HepG2 (cell line): ENCODE measurements at regions not wholly inside any gene's neighbourhood (a gene's known extent, or its start where the extent isn't known, plus 50 kb on each side); places are given as distances from the start of the nearest gene placed in this dataset.

Source experiments
- BRCA1 ChIP-seq: sonication (generic); formaldehyde crosslinking; IDR thresholded peaks from 2 replicates; pipeline ENCODE4 v1.4.0; 2020; ENCODE audit warnings: missing genetic modification reagents
- CTCF ChIP-seq: sonication (generic); formaldehyde crosslinking; IDR thresholded peaks from 2 replicates; pipeline ENCODE4 v1.5.0; 2020; ENCODE audit warnings: mild to moderate bottlenecking, missing genetic modification reagents, moderate library complexity
- ELF4 ChIP-seq: sonication (generic); formaldehyde crosslinking; IDR thresholded peaks from 2 replicates; pipeline ENCODE4 v1.5.0; 2020; ENCODE audit warnings: missing genetic modification reagents, mild to moderate bottlenecking, moderate library complexity, borderline replicate concordance
- NFE2 ChIP-seq: sonication (generic); formaldehyde crosslinking; IDR thresholded peaks from 2 replicates; pipeline ENCODE4 v1.4.0; 2020; ENCODE audit warnings: missing genetic modification reagents
- NFE2L2 ChIP-seq: fragments of 150-350 bp; IDR thresholded peaks from 2 replicates; pipeline ENCODE4 v1.6.1; 2014; ENCODE audit warnings: low read length
- PATZ1 ChIP-seq: sonication (generic); formaldehyde crosslinking; IDR thresholded peaks from 2 replicates; pipeline ENCODE4 v1.4.0; 2020; ENCODE audit warnings: missing genetic modification reagents
- POLR2A ChIP-seq, 2 experiments: IDR thresholded peaks; 2 replicates each; pipeline ENCODE4 v1.6.1; 2011; ENCODE audit warnings: low read depth in 2 of 2, low read length in 2 of 2, mild to moderate bottlenecking in 1 of 2, moderate library complexity in 1 of 2; ENCODE audit not compliant: insufficient read depth in 1 of 2
- SIN3A ChIP-seq: IDR thresholded peaks from 2 replicates; pipeline ENCODE4 v1.6.1; 2011; ENCODE audit warnings: low read depth, mild to moderate bottlenecking, control low read depth, low read length, borderline replicate concordance
- STAG1 ChIP-seq: sonication (generic); formaldehyde crosslinking; IDR thresholded peaks from 2 replicates; pipeline ENCODE4 v1.4.0; 2020; ENCODE audit warnings: missing genetic modification reagents
- TBL1XR1 ChIP-seq: fragments of 150-350 bp; IDR thresholded peaks from 2 replicates; pipeline ENCODE4 v1.6.1; 2014; ENCODE audit warnings: borderline replicate concordance, low read length; ENCODE audit not compliant: partially characterized antibody
- USF2 ChIP-seq, 2 experiments: sonication (generic) in 1 of 2; formaldehyde crosslinking in 1 of 2; IDR thresholded peaks; 2 replicates each; pipeline versions ENCODE4 v1.5.1 to v1.6.1; 2011 to 2020; ENCODE audit warnings: borderline replicate concordance in 1 of 2, low read depth in 1 of 2, low read length in 1 of 2, mild to moderate bottlenecking in 1 of 2, missing genetic modification reagents in 1 of 2, moderate library complexity in 1 of 2
- YY1 ChIP-seq: IDR thresholded peaks from 2 replicates; pipeline ENCODE4 v1.6.1; 2011; ENCODE audit warnings: low read length, low read depth, moderate library complexity, mild to moderate bottlenecking; ENCODE audit not compliant: insufficient read depth, insufficient replicate concordance
- ZNF17 ChIP-seq: sonication (generic); formaldehyde crosslinking; IDR thresholded peaks from 2 replicates; pipeline ENCODE4 v1.5.0; 2020; ENCODE audit warnings: mild to moderate bottlenecking, missing genetic modification reagents
- ZNF513 ChIP-seq: sonication (generic); formaldehyde crosslinking; conservative IDR thresholded peaks from 2 replicates; pipeline ENCODE4 v1.5.0; 2020; ENCODE audit warnings: missing genetic modification reagents

GRCh38 chr2:150625303-150625702 lies 137.8 kb upstream of the RND3 start:
- no peak for TF ChIP-seq ELF4 (CRISPR knock-in tag)
- no peak for TF ChIP-seq TBL1XR1
- no peak for TF ChIP-seq SIN3A
- no peak for TF ChIP-seq CTCF (CRISPR knock-in tag)
- no peak for TF ChIP-seq YY1
- TF ChIP-seq ZNF513 (CRISPR knock-in tag) = no peak
- no peak for TF ChIP-seq NFE2
- no peak for TF ChIP-seq PATZ1 (CRISPR knock-in tag)
- no peak for TF ChIP-seq NFE2L2
- TF ChIP-seq ZNF17 (CRISPR knock-in tag) = no peak
- no peak for TF ChIP-seq POLR2A (IDR thresholded peaks at IDR 0.05; ENCODE audit: insufficient read depth in 1 of 2, low read depth in 2 of 2, low read length in 2 of 2)
- TF ChIP-seq BRCA1 (CRISPR knock-in tag) = no peak
- no peak for TF ChIP-seq USF2 (IDR thresholded peaks at IDR 0.05; ENCODE audit: low read depth, low read length)
- TF ChIP-seq USF2 (CRISPR knock-in tag; IDR thresholded peaks at IDR 0.05; ENCODE audit: borderline replicate concordance) = no peak
- TF ChIP-seq STAG1 (CRISPR knock-in tag) = no peak
